Erythroblast (primary cell): ENCODE measurements at regions not wholly inside any gene's neighbourhood (a gene's known extent, or its start where the extent isn't known, plus 50 kb on each side); places are given as distances from the start of the nearest gene placed in this dataset.

Experiments
- GATA1 ChIP-seq: IDR thresholded peaks from 2 replicates; pipeline ENCODE4 v1.6.1; 2011; ENCODE audit warnings: low read depth, mild to moderate bottlenecking, control low read depth, low read length, moderate library complexity
- POLR2A ChIP-seq: IDR thresholded peaks from 2 replicates; pipeline ENCODE4 v1.6.1; 2011; ENCODE audit warnings: mild to moderate bottlenecking, low read length

- TF ChIP-seq POLR2A, result no peak
- no peak for TF ChIP-seq GATA1
Observed at GRCh38 chr21:23858878-23859277, 1748.4 kb downstream of the MRPL39 start.
